T-helper 2 cell (primary cell): ENCODE measurements at regions not wholly inside any gene's neighbourhood (a gene's known extent, or its start where the extent isn't known, plus 50 kb on each side); places are given as distances from the start of the nearest gene placed in this dataset.
A peak's percentile ranks its signal among the peaks of the same experiment; 100 is the strongest.
"Not testable (repeated sequence)": the region's sequence is repeated elsewhere in the genome, so short reads cannot be mapped to it uniquely, and the experiment has no call there.

Experiments used
- DNase-seq, 5 experiments: peaks; one replicate each; pipeline versions ENCODE4 v3.0.0 to v3.0.0-alpha.2; 2012 to 2022

- DNase-seq = no peak
Observed at GRCh38 chr1:195740862-195741261, 867.4 kb downstream of the KCNT2 start.

DNA sequence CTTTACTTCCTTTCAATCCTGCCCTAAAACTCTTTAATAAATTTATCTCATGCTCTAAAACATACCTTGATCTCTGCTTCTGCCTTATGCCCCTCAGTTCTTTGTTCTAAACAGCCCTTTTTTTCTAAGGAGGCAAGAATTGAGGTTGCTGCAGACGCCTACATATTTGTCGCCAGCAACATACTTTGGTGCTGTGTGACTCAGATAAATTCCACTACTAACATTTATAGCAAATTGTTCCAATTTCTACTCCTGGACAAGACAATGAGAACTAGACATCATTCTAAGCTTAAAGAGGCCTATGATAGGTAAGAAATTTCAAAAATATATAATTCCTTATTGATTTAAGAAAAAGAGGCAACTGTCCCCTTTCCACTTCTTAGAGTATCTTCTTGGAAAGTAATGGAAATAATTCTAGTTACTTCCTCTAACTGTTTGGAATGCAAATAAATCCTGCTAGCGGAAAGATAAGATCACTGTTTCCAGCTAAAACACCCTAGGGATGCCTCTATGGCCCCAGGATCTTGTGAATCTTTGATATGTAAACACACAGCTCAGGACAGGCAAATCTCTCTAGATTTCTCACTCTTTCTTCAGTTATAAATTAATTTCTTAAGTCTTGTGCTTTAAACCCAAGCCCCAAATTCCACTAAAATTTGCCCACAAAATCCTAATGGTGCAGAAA lies 869.1 kb downstream of the KCNT2 start:
- no peak for DNase-seq

DNA sequence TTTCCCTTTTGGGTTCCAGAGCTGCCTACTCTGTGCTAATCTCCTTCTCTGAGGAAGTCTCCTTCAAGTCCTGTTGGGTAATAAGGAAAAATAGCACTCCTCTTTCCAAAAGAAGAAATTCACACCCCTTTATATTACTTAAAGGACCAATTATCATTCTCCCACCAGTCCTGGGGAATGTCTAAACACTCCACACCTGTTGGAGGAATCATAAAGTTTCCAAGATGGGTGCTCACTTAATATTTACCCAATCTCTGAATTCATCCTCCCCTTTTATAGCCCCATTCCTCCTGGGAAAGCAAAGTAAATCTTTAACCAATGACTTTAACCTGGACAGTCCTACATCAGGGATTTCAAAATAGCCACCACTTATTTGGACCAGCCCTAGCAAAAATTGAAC lies 873.1 kb downstream of the KCNT2 start:
- DNase-seq = no peak

DNA sequence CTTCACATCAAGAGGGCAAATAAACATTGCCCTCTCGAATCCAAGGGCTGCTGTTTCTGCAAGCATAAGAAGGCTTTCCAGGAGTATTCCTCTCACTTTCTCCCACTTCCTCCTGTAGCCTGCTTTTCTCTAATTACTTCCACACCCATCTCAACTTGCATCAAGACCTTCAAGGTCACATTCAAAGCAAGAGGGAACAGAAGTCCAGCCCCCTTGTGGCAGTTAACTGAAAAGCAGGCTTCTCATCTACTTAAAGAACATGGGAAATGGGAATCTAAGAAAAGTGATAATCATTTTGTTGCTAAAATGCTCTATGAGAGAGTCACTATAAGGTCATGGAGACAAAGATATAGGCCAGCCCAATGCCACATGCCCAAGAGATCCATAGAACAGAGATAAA lies 874.4 kb downstream of the KCNT2 start:
- peak in 1 of 5 experiments; percentile 5 for DNase-seq

GRCh38 chr1:195733408-195733807 lies 874.8 kb downstream of the KCNT2 start:
- no peak for DNase-seq

- no peak for DNase-seq
Observed at GRCh38 chr1:195731385-195731784, 876.9 kb downstream of the KCNT2 start.

- DNase-seq = no peak
Observed at GRCh38 chr1:195723796-195724194, 884.4 kb downstream of the KCNT2 start.

GRCh38 chr1:195722852-195723795 lies 885.1 kb downstream of the KCNT2 start:
- DNase-seq = not testable (repeated sequence)

- DNase-seq = not testable (repeated sequence)
Observed at GRCh38 chr1:195722146-195722545, 886.1 kb downstream of the KCNT2 start.

GRCh38 chr1:195721210-195721971 lies 886.8 kb downstream of the KCNT2 start:
- DNase-seq = no peak

DNA sequence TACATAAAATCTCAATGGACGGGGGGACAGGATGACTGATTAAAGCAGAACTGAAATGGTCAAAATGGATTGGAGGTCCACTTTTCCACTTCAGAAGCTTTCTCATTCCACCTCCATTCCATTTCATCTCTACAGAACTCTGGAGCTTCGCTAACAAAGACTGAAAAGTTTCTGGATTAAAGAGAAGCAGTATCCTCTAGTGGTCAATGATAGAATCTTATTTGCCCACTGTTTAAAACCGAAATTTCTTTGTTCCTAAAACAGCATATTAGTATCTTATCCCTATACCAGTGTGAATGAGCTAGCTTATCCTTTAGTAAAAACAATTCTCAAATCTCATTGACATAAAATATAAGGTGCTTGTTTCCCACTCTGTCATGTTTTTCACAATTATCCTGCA lies 890.6 kb downstream of the KCNT2 start:
- no peak for DNase-seq

- no peak for DNase-seq
Observed at GRCh38 chr1:195715652-195716051, 892.6 kb downstream of the KCNT2 start.

DNA sequence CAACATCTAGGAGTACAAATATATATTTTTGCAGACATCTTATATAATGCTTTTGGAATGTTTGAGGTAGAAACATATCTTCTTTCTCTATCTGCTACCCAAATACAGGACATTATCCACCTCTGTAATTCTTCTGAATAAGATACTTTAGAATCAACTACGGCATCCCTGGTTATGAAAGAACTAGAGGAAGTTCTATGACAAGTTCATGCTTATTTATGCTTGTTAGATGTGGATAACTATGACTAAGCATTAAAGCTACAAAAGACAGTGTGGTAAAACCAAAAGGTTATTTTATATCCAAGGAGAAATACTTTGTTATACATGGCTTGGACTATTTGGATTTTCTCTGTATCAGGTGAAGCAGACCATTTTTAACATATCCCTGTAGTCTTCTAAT lies 894.0 kb downstream of the KCNT2 start:
- DNase-seq = no peak

DNA sequence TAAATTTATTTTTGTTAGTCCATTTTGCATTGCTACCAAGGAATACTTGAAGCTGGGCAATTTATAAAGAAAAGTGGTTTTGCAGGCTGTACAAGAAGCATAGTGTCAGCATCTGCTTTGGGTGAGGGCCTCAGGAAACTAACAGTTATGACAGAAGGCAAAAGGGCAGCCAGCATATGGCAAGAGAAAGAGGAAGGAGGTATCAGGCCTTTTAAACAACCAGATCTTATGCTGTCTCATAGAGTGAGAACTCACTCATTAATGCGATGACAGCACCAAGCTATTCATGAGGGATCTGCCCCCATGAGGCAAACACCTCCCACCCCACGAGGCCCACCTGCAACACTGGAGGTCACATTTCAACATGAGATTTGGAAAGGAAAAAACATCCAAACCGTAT lies 898.4 kb downstream of the KCNT2 start:
- DNase-seq = no peak

DNA sequence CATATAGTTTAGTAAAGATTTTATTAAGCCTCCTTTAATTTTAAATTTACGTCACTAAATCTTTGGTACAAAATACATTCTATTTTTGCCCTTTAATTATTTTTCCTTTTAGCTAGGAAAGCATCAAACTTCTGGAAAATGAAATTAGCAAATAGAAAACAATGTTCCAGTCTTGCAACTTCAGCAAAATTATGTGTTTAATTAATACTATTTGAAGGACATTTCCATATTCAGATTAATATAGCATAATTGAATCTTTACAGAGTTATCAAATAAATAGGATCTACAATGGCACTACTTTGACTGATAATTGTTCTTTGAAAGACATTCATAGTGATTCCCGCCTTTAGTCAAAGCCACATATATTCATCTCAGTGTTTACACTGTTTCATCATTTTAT lies 904.2 kb downstream of the KCNT2 start:
- DNase-seq = no peak

DNA sequence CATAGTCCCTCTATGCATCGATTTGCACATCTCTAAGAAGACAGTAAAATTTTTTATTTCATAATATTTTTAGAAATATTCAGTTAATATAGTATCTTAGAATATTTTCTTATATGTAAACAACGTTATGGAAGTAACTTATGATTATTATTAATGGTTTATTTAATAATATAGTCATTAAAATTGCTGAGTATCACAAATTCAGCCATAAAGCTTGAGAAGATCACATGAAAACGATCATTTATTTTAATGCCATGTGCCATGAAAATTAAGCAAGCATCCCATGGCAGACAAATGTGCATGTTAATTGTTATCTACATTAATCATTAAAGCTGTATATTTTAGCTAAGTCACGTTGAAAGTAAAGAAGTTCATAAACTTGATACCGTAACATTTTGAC lies 907.1 kb downstream of the KCNT2 start:
- DNase-seq = no peak

DNA sequence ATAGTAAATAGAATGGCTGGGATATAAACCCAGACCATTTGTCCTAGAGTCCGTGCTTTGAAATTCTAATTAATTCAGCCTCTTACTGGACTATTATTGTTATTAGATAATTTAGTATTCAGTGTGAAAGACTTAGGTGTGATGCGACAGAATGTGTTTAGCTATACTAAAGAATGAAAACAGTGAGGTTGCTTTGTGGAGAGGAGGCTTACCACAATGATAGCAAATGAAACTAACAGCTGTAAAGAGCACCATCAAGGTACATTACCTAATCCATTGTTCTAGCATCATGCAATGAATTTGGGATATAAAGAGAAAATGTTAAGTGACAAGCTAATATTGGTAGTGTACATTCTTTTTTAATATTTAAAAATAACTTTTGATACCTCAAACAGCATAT lies 911.1 kb downstream of the KCNT2 start:
- peak in 1 of 5 experiments; percentile 11 for DNase-seq

GRCh38 chr1:195686764-195687163 lies 921.5 kb downstream of the KCNT2 start:
- DNase-seq = no peak

GRCh38 chr1:195664628-195665027 lies 943.6 kb downstream of the KCNT2 start:
- no peak for DNase-seq

GRCh38 chr1:195663549-195664280 lies 944.5 kb downstream of the KCNT2 start:
- DNase-seq = no peak

DNA sequence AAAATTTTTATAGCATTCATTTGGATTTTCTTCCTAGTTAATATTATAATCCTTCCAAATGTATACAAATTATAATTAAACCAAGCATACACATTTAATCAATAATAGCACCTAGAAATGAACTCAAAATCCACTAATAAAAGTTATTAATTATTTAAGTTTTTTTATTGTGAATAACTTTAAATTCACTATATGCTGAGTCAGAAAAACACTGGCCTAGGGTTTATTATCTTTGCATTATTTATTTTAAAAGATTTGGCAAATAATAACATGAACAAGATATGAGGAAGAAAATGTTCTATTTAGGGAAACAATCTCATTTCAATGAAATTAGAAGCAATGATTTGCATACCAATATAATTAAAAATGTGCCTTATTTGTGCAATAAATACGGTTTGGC lies 951.5 kb downstream of the KCNT2 start:
- no peak for DNase-seq

DNA sequence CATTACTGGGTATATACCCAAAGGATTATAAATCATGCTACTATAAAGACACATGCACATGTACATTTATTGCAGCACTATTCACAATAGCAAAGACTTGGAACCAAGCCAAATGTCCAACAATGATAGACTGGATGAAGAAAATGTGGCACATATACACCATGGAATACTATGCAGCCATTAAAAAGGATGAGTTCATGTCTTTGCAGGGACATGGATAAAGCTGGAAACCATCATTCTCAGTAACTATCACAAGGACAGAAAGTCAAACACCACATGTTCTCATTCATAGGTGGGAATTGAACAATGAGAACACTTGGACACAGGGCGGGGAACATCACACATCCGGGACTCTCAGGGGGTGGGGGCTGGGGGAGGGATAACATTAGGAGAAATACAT lies 959.4 kb downstream of the KCNT2 start:
- DNase-seq = not testable (repeated sequence)

DNA sequence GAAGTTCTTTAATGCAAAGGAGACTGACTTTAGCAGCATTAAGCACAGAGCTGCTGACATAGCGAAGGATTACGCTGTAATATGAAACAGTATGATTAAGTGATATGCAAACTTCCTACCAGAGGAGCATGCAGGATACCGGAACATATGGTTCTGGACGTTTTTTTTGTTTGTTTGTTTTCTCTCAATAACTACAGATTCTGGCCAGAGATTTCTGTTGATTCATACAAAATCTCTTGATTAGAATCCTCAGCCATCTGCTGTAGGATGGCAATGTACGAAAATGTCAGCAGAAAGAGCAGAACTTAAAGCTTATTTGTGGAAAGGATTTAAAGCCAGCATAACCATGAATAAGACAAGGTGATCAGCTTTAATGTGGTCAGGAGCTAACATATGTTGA lies 970.7 kb downstream of the KCNT2 start:
- no peak for DNase-seq
